GM12892 (cell line): ENCODE measurements at regions not wholly inside any gene's neighbourhood (a gene's known extent, or its start where the extent isn't known, plus 50 kb on each side); places are given as distances from the start of the nearest gene placed in this dataset.

Source experiments
- DNase-seq: peaks from one replicate; pipeline ENCODE4 v3.0.0; 2011; ENCODE audit not compliant: insufficient read length
- FAIRE-seq: peaks from 2 replicates; lab custom pipeline; 2011; peaks lifted over from hg19 to GRCh38; lab: Jason Lieb, UNC
- POLR2A ChIP-seq: IDR thresholded peaks from 2 replicates; pipeline ENCODE4 v1.6.1; 2011; ENCODE audit warnings: low read depth, low read length, control low read depth
- POLR2AphosphoS5 ChIP-seq: IDR thresholded peaks from 2 replicates; pipeline ENCODE4 v1.6.1; 2011; ENCODE audit warnings: low read depth, low read length, control low read depth
- TAF1 ChIP-seq: IDR thresholded peaks from 2 replicates; pipeline ENCODE4 v1.6.1; 2011; ENCODE audit warnings: low read depth, mild to moderate bottlenecking, control low read depth, low read length, borderline replicate concordance

- TF ChIP-seq POLR2AphosphoS5 (no peak), TAF1 (no peak), POLR2A (no peak)
- FAIRE-seq (no peak), DNase-seq (no peak)
Observed at GRCh38 chr9:89958086-89958485, 353.3 kb downstream of the GADD45G start.

GRCh38 chr9:89961616-89962341 lies 357.0 kb downstream of the GADD45G start:
- DNase-seq (no peak), FAIRE-seq (peak; percentile 27)
- TF ChIP-seq TAF1 (no peak), POLR2A (no peak), POLR2AphosphoS5 (no peak)

- DNase-seq = no peak
- TF ChIP-seq POLR2AphosphoS5 (no peak), POLR2A (no peak), TAF1 (no peak)
- FAIRE-seq = no peak
Observed at GRCh38 chr9:89963280-89963679, 358.5 kb downstream of the GADD45G start.

- peak; percentile 66 for FAIRE-seq
- DNase-seq = no peak
- no peak for TF ChIP-seq POLR2AphosphoS5
- no peak for TF ChIP-seq POLR2A
- no peak for TF ChIP-seq TAF1
Observed at GRCh38 chr9:89967527-89967926, 362.7 kb downstream of the GADD45G start.

DNA sequence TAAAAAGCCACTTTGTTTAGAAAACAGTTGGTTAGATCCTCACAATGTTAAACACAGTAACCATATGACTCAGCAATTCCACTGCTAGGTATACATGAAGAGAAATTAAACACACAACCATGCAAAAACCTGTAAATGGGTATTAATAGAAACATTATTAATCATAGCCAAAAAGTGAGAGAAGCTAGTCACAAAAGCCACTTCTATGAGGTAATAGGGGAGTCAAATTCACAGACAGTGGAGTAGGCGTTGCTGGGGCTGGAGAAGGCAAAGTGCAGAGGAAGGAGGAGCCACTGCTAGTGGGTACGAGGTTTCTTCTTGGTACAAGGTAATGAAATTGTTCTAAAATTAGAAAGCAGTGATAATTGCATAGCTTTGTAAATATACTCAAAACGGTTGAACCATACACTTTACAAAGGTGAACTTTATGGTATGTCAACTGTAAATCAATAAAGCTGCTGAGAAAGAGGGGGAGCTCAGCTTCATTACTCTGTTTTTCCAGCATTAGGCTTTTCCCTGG lies 364.4 kb downstream of the GADD45G start:
- FAIRE-seq = no peak

DNA sequence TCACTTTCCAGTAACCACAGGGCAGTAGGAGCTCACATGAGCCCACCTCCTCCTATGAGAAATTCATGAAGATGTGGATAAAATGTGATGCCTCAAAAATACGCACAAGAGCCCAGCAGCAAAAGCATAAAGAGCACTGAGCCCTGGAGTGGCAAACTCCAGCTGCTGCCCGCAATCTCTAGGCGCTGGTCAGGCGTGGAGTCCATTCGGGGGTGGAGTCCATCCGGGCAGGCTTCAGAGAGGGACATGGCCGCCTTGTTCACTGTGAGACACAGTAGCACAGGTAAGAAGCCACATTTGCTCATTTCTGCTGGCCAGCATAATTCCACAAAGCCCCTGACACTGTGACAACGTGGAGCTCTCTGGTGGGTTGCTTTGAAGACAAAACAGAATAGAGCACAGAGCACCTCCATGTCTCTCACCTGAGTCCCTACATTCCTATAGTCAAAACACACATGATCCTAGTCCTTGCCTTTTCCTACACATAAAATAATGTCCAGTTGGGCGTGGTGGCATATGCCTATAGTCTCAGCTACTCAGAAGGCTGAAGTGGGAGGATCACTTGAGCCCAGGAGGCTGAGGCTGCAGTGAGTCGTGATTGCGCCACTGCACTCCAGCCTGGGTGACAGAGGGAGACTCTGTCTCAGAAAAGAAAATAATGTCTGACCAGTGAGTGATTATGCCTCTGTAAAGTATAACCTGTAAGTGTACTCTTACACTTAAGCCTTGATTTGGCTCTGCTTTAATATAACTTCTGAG lies 365.2 kb downstream of the GADD45G start:
- FAIRE-seq (no peak), DNase-seq (no peak)
- TF ChIP-seq POLR2AphosphoS5 = no peak
- no peak for TF ChIP-seq TAF1
- no peak for TF ChIP-seq POLR2A

More for the DNA sequence above, 364.4 kb downstream of the GADD45G start:
- no peak for TF ChIP-seq POLR2A
- no peak for TF ChIP-seq POLR2AphosphoS5
- no peak for TF ChIP-seq TAF1
- no peak for DNase-seq

GRCh38 chr9:89970701-89971100 lies 365.9 kb downstream of the GADD45G start:
- DNase-seq = no peak
- no peak for TF ChIP-seq POLR2AphosphoS5
- TF ChIP-seq POLR2A = no peak
- no peak for TF ChIP-seq TAF1
- no peak for FAIRE-seq

DNA sequence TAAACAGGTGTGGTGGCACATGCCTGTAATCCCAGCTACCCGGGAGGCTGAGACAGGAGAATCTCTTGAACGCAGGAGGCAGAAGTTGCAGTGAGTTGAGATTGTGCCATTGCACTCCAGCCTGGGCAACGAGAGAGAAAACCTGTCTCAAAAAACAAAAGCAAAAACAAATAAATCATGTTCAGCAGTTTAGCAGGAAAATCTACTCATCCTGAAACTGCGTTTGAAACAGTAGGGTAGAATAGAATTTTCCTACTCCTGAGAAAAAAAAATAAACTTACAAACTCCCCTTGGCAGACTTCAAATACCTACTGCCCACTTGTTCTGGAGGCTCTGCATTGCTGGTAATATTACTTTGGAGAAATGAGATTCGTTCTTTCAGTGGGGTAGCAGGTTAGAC lies 367.7 kb downstream of the GADD45G start:
- TF ChIP-seq POLR2AphosphoS5 = no peak
- no peak for TF ChIP-seq TAF1
- TF ChIP-seq POLR2A = no peak
- no peak for DNase-seq
- no peak for FAIRE-seq

DNA sequence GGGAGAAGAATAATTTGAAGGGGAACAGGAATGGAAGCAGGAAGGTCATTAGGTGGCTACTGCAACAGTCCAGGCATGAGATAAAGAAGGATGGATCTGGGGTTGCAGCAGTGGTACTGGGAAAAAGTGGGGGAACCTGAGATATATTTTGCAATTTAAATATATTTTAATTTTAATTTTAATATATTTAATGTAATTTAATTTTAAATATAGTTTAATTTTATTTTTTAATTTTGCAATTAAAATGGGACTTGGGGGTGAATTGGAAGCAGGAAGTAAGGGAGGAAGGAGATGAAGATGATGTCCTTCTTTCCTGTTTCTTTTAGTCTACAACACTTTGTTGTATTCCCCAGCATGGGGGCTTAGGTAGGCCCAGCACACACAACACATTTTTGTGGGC lies 369.8 kb downstream of the GADD45G start:
- no peak for TF ChIP-seq TAF1
- TF ChIP-seq POLR2A = no peak
- TF ChIP-seq POLR2AphosphoS5 = no peak
- FAIRE-seq = no peak
- DNase-seq = no peak

- DNase-seq = no peak
- TF ChIP-seq POLR2A = no peak
- no peak for TF ChIP-seq POLR2AphosphoS5
- no peak for TF ChIP-seq TAF1
- FAIRE-seq = no peak
Observed at GRCh38 chr9:89975024-89975423, 370.2 kb downstream of the GADD45G start.

GRCh38 chr9:89975630-89976029 lies 370.8 kb downstream of the GADD45G start:
- no peak for TF ChIP-seq POLR2A
- no peak for TF ChIP-seq POLR2AphosphoS5
- no peak for TF ChIP-seq TAF1
- no peak for FAIRE-seq
- DNase-seq = no peak

- FAIRE-seq = no peak
- no peak for DNase-seq
- TF ChIP-seq POLR2A (no peak), POLR2AphosphoS5 (no peak), TAF1 (no peak)
Observed at GRCh38 chr9:89978185-89978584, 373.4 kb downstream of the GADD45G start.
